Fibroblast of gingiva (primary cell): ENCODE measurements at regions not wholly inside any gene's neighbourhood (a gene's known extent, or its start where the extent isn't known, plus 50 kb on each side); places are given as distances from the start of the nearest gene placed in this dataset.

ENCODE experiments used
- DNase-seq: peaks from one replicate; pipeline ENCODE4 v3.0.0-alpha.2; 2011; ENCODE audit warnings: low read depth

GRCh38 chr5:133829786-133830185, 138.6 kb downstream of the C5orf15 start:
- no peak for DNase-seq

- no peak for DNase-seq
Observed at GRCh38 chr5:133828722-133829121, 139.7 kb downstream of the C5orf15 start.

GRCh38 chr5:133827830-133828229, 140.6 kb downstream of the C5orf15 start:
- no peak for DNase-seq

GRCh38 chr5:133827011-133827410, 141.4 kb downstream of the C5orf15 start:
- no peak for DNase-seq

GRCh38 chr5:133825631-133826289, 142.7 kb downstream of the C5orf15 start:
- DNase-seq = no peak

GRCh38 chr5:133824661-133825254, 143.7 kb downstream of the C5orf15 start:
- DNase-seq = no peak

GRCh38 chr5:133821889-133822288, 146.5 kb downstream of the C5orf15 start:
- no peak for DNase-seq

- DNase-seq = no peak
Observed at GRCh38 chr5:133821311-133821741, 147.1 kb downstream of the C5orf15 start.

GRCh38 chr5:133820507-133820906, 147.9 kb downstream of the C5orf15 start:
- peak; percentile 61 for DNase-seq

GRCh38 chr5:133819977-133820471, 148.4 kb downstream of the C5orf15 start:
- DNase-seq = peak; percentile 32

GRCh38 chr5:133818869-133819600, 149.4 kb downstream of the C5orf15 start:
- no peak for DNase-seq

- peak; percentile 9 for DNase-seq
Observed at GRCh38 chr5:133818031-133818431, 150.4 kb downstream of the C5orf15 start.

- no peak for DNase-seq
Observed at GRCh38 chr5:133817456-133817855, 151.0 kb downstream of the C5orf15 start.

- DNase-seq = no peak
Observed at GRCh38 chr5:133816791-133817190, 151.6 kb downstream of the C5orf15 start.

- no peak for DNase-seq
Observed at GRCh38 chr5:133814152-133814551, 154.3 kb downstream of the C5orf15 start.

GRCh38 chr5:133811168-133811567, 157.3 kb downstream of the C5orf15 start:
- DNase-seq = no peak

- DNase-seq = no peak
Observed at GRCh38 chr5:133809801-133810200, 158.6 kb downstream of the C5orf15 start.

GRCh38 chr5:133807348-133807747, 161.1 kb downstream of the C5orf15 start:
- no peak for DNase-seq

GRCh38 chr5:133806847-133807246, 161.6 kb downstream of the C5orf15 start:
- no peak for DNase-seq

- DNase-seq = peak; percentile 40
Observed at GRCh38 chr5:133801955-133802751, 166.3 kb downstream of the C5orf15 start.

GRCh38 chr5:133801431-133801830, 167.0 kb downstream of the C5orf15 start:
- no peak for DNase-seq

GRCh38 chr5:133799571-133800237, 168.7 kb downstream of the C5orf15 start:
- no peak for DNase-seq
